GM10248 (cell line): ENCODE measurements at regions not wholly inside any gene's neighbourhood (a gene's known extent, or its start where the extent isn't known, plus 50 kb on each side); places are given as distances from the start of the nearest gene placed in this dataset.

Experiments used
- CTCF ChIA-PET: fragments of 300-600 bp; sonication (Branson Sonifier 250); formaldehyde crosslinking; extraction: SDS; loops from one replicate; lab custom pipeline; 2021; ENCODE audit warnings: antibody characterized with exemption; lab: Yijun Ruan, JAX
- POLR2A ChIA-PET: fragments of 350-650 bp; sonication (Branson Sonifier 250); formaldehyde crosslinking; extraction: SDS; loops from one replicate; lab custom pipeline; 2020; ENCODE audit warnings: antibody characterized with exemption; lab: Yijun Ruan, JAX
- DNase-seq: peaks from one replicate; pipeline ENCODE4 v3.0.0; 2012; ENCODE audit errors: extremely low spot score
- CTCF ChIP-seq: IDR thresholded peaks from 2 replicates; pipeline ENCODE4 v1.5.1; 2012; ENCODE audit warnings: mild to moderate bottlenecking, low read depth; ENCODE audit errors: extremely low read depth, missing control alignments, control extremely low read depth

- no peak for DNase-seq
- POLR2A ChIA-PET, result no interaction called here
- CTCF ChIA-PET, result no interaction called here
- no peak for TF ChIP-seq CTCF
Measured at GRCh38 chr5:12655675-12656074, 751.4 kb upstream of the CTNND2 start.

- DNase-seq, result no peak
- TF ChIP-seq CTCF, result no peak
- ChIA-PET POLR2A (no interaction called here), CTCF (no interaction called here)
Measured at GRCh38 chr5:12652201-12652600, 748.0 kb upstream of the CTNND2 start.

- ChIA-PET POLR2A (no interaction called here), CTCF (interaction anchor here (0.7 kb wide), 1 partner anchor 14 kb away, joined by 3 read pairs; no protein-coding TSS in a partner anchor)
- no peak for TF ChIP-seq CTCF
- DNase-seq, result no peak
Measured at GRCh38 chr5:12648558-12648957, 744.3 kb upstream of the CTNND2 start.

GRCh38 chr5:12647613-12648012 lies 743.4 kb upstream of the CTNND2 start:
- DNase-seq, result no peak
- POLR2A ChIA-PET, result no interaction called here
- CTCF ChIA-PET, result no interaction called here
- TF ChIP-seq CTCF, result no peak

GRCh38 chr5:12645582-12645981 lies 741.3 kb upstream of the CTNND2 start:
- CTCF ChIA-PET, result no interaction called here
- no peak for TF ChIP-seq CTCF
- POLR2A ChIA-PET, result no interaction called here
- DNase-seq, result no peak

GRCh38 chr5:12636209-12636608 lies 732.0 kb upstream of the CTNND2 start:
- DNase-seq, result no peak
- TF ChIP-seq CTCF, result no peak
- ChIA-PET CTCF (no interaction called here), POLR2A (no interaction called here)

- ChIA-PET POLR2A (no interaction called here), CTCF (no interaction called here)
- no peak for DNase-seq
- TF ChIP-seq CTCF, result no peak
Measured at GRCh38 chr5:12626556-12626955, 722.3 kb upstream of the CTNND2 start.
